Upper lobe of left lung (tissue), 6 donors: ENCODE measurements at regions not wholly inside any gene's neighbourhood (a gene's known extent, or its start where the extent isn't known, plus 50 kb on each side); places are given as distances from the start of the nearest gene placed in this dataset.

Experiments
- ATAC-seq, 2 donors: fragments of 200-7000 bp; cut with Tn5 transposase; one replicate each; pipeline ENCODE4 v1.9.1; 2022; ENCODE audit warnings: mild to moderate bottlenecking in 2 of 2, moderate library complexity in 2 of 2; ENCODE audit not compliant: low FRiP score in 2 of 2
- DNase-seq, 2 donors: peaks; one replicate each; pipeline ENCODE4 v3.0.0-alpha.2; 2019 to 2020
- H3K27ac ChIP-seq, 4 donors: fragments of 200-600 bp; sonication (generic); one replicate each; pipeline ENCODE4 v1.5.1; 2016 to 2019
- H3K27me3 ChIP-seq, 4 donors: fragments of 200-600 bp; sonication (generic); one replicate each; pipeline ENCODE4 v1.5.1; 2017 to 2019
- H3K36me3 ChIP-seq, 4 donors: fragments of 200-600 bp; sonication (generic); one replicate each; pipeline ENCODE4 v1.5.1; 2016 to 2019
- H3K4me1 ChIP-seq, 4 donors: fragments of 200-600 bp; sonication (generic); one replicate each; pipeline ENCODE4 v1.5.1; 2018 to 2019
- H3K4me3 ChIP-seq, 4 donors: fragments of 200-600 bp; sonication (generic); one replicate each; pipeline ENCODE4 v1.5.1; 2017 to 2019; ENCODE audit warnings: mild to moderate bottlenecking in 2 of 4, moderate library complexity in 1 of 4
- H3K9me3 ChIP-seq, 4 donors: fragments of 200-600 bp; sonication (generic); one replicate each; pipeline ENCODE4 v1.5.1; 2018 to 2019
- CTCF ChIP-seq, 6 experiments: fragments of 450-650 bp in 4 of 6; fragments of 200-600 bp in 2 of 6; sonication (generic) in 2 of 6; IDR thresholded peaks; one replicate each; pipeline ENCODE4 v1.5.1; 2016 to 2019; ENCODE audit warnings: antibody characterized with exemption in 6 of 6
- EP300 ChIP-seq, 4 donors: sonication (generic); formaldehyde crosslinking; IDR thresholded peaks; one replicate each; pipeline ENCODE4 v1.5.1; 2017; ENCODE audit warnings: antibody characterized with exemption in 4 of 4, control low read depth in 2 of 4
- POLR2A ChIP-seq, 4 donors: fragments of 450-650 bp; IDR thresholded peaks; one replicate each; pipeline ENCODE4 v1.5.1; 2016 to 2017; ENCODE audit warnings: antibody characterized with exemption in 4 of 4, mild to moderate bottlenecking in 2 of 4
- POLR2AphosphoS5 ChIP-seq, 2 donors: sonication (generic); formaldehyde crosslinking; IDR thresholded peaks; one replicate each; pipeline ENCODE4 v1.5.1; 2017; ENCODE audit warnings: antibody characterized with exemption in 2 of 2
- WGBS, 2 donors: methylation state at CpG; one replicate each; pipeline ENCODE4 v1.1.5; 2017 to 2018; 5-methylcytosine and 5-hydroxymethylcytosine counted together
- donor health status: DM: no; HTN: no; CAD: no; lungs with moderate emphysema.
- donor health status: DM: no; HTN: yes; CAD: no; lungs with severe emphysema.

- 92% methylated on average over 1 of the region's 1 CpG for WGBS, 2 donors
These were observed 142.0 kb upstream of the SHB start for GRCh38 chr9:38211002-38211401.

GRCh38 chr9:38208206-38208901 is 139.3 kb upstream of the SHB start:
- 75 to 76% methylated on average over 4 of the region's 4 CpGs for WGBS, 2 donors
- Histone ChIP-seq H3K36me3 (no peaks in the 10 kb centered on the region), H3K4me3 (no peak overlapping the region), H3K4me1 (no peaks in the 10 kb centered on the region), H3K9me3 (peaks cover 0 to 6% (median 3%) of the 10 kb centered on the region in 4 donors), H3K27me3 (no peaks in the 10 kb centered on the region), H3K27ac (no peak overlapping the region)
- TF ChIP-seq EP300 (IDR thresholded peaks at IDR 0.05) (no peak), CTCF (IDR thresholded peaks at IDR 0.05) (no peak), POLR2A (IDR thresholded peaks at IDR 0.05) (no peak), POLR2AphosphoS5 (IDR thresholded peaks at IDR 0.05) (no peak)
- no peak for DNase-seq
- ATAC-seq, result no peak

More at GRCh38 chr9:38211002-38211401, 142.0 kb upstream of the SHB start:
- TF ChIP-seq POLR2AphosphoS5 (IDR thresholded peaks at IDR 0.05) (no peak), CTCF (IDR thresholded peaks at IDR 0.05) (no peak), EP300 (IDR thresholded peaks at IDR 0.05) (no peak), POLR2A (IDR thresholded peaks at IDR 0.05) (no peak)
- no peaks in the 10 kb centered on the region for H3K36me3 ChIP-seq
- ATAC-seq (no peak), DNase-seq (no peak)
- H3K27ac ChIP-seq, result no peak overlapping the region
- H3K4me3 ChIP-seq, result no peak overlapping the region
- H3K27me3 ChIP-seq, result no peaks in the 10 kb centered on the region
- no peaks in the 10 kb centered on the region for H3K4me1 ChIP-seq
- peaks cover 0 to 6% (median 3%) of the 10 kb centered on the region in 4 donors for H3K9me3 ChIP-seq

- H3K4me3 ChIP-seq, result no peak overlapping the region
- DNase-seq (no peak), ATAC-seq (no peak)
- H3K4me1 ChIP-seq, result no peaks in the 10 kb centered on the region
- H3K36me3 ChIP-seq, result no peaks in the 10 kb centered on the region
- no peak overlapping the region for H3K27ac ChIP-seq
- H3K27me3 ChIP-seq, result no peaks in the 10 kb centered on the region
- no peak for TF ChIP-seq POLR2A (IDR thresholded peaks at IDR 0.05)
- TF ChIP-seq POLR2AphosphoS5 (IDR thresholded peaks at IDR 0.05), result no peak
- H3K9me3 ChIP-seq, result peaks cover 0 to 6% (median 3%) of the 10 kb centered on the region in 4 donors
- WGBS, 2 donors, result 61 to 67% methylated on average over 3 of the region's 3 CpGs
These were observed 138.3 kb upstream of the SHB start for GRCh38 chr9:38207247-38207778.

DNA sequence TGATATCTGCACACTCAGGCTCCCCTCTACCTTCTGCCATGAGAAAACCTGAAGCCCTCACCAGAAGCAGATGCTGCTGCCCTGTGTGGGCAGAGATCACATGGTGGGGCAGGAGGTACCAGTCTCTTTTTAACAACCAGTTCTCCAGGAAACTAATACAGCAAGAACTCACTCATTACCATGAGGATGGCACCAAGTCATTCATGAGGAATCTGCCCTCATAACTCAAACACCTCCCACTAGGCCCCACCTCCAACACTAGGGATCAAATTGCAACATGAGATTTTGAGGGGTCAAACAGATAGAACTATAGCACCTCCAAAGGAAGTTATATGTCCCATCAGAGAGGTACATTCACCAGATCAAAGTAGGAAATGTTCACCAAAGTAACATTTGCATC is 136.3 kb upstream of the SHB start:
- no peaks in the 10 kb centered on the region for H3K4me1 ChIP-seq
- no peak overlapping the region for H3K27ac ChIP-seq
- no peaks in the 10 kb centered on the region for H3K36me3 ChIP-seq
- H3K9me3 ChIP-seq, result peaks cover 0 to 6% (median 3%) of the 10 kb centered on the region in 4 donors
- no peaks in the 10 kb centered on the region for H3K27me3 ChIP-seq
- ATAC-seq, result no peak
- no peak overlapping the region for H3K4me3 ChIP-seq
- DNase-seq, result no peak
- no peak for TF ChIP-seq POLR2AphosphoS5 (IDR thresholded peaks at IDR 0.05)
- TF ChIP-seq POLR2A (IDR thresholded peaks at IDR 0.05), result no peak
- no peak for TF ChIP-seq EP300 (IDR thresholded peaks at IDR 0.05)
- no peak for TF ChIP-seq CTCF (IDR thresholded peaks at IDR 0.05)

GRCh38 chr9:38202336-38202938 is 133.4 kb upstream of the SHB start:
- no peak for TF ChIP-seq POLR2A (IDR thresholded peaks at IDR 0.05)
- TF ChIP-seq EP300 (IDR thresholded peaks at IDR 0.05), result no peak
- TF ChIP-seq CTCF (IDR thresholded peaks at IDR 0.05), result no peak
- TF ChIP-seq POLR2AphosphoS5 (IDR thresholded peaks at IDR 0.05), result no peak
- Histone ChIP-seq H3K27me3 (no peaks in the 10 kb centered on the region), H3K4me3 (no peak overlapping the region), H3K4me1 (no peaks in the 10 kb centered on the region), H3K27ac (no peak overlapping the region), H3K9me3 (peaks cover 0 to 4% (median 2%) of the 10 kb centered on the region in 4 donors), H3K36me3 (no peaks in the 10 kb centered on the region)
- ATAC-seq (no peak), DNase-seq (no peak)
- WGBS, 2 donors, result 72 to 79% methylated on average over 7 of the region's 7 CpGs
